Keratinocyte (primary cell): ENCODE measurements at regions not wholly inside any gene's neighbourhood (a gene's known extent, or its start where the extent isn't known, plus 50 kb on each side); places are given as distances from the start of the nearest gene placed in this dataset.

Source experiments
- CTCF ChIP-seq, 3 experiments: IDR thresholded peaks in 1 of 3; conservative IDR thresholded peaks in 1 of 3; optimal IDR thresholded peaks in 1 of 3; 2 replicates in 2 of 3; 3 replicates in 1 of 3; pipeline versions ENCODE3 to v1.5.1; 2011; ENCODE audit warnings: low read length in 3 of 3, mild to moderate bottlenecking in 3 of 3, moderate library complexity in 2 of 3, control low read depth in 1 of 3, inconsistent platforms in 1 of 3; ENCODE audit not compliant: insufficient read depth in 2 of 3; ENCODE audit errors: extremely low read depth in 1 of 3
- EZH2 ChIP-seq: IDR thresholded peaks from one replicate; pipeline ENCODE4 v1.6.1; 2012; ENCODE audit warnings: inconsistent platforms, mild to moderate bottlenecking, low read length, moderate library complexity

GRCh38 chr20:4533368-4534133 lies 152.7 kb upstream of the PRNP start:
- TF ChIP-seq CTCF (optimal IDR thresholded peaks at IDR 0.05 in 1 of 3, IDR thresholded peaks at IDR 0.05 in 1 of 3, conservative IDR thresholded peaks at IDR 0.05 in 1 of 3; ENCODE audit: extremely low read depth in 1 of 3, insufficient read depth in 2 of 3, low read length in 3 of 3): no peak
- TF ChIP-seq EZH2: no peak
